Ovary (tissue), 3 donors: ENCODE measurements at regions not wholly inside any gene's neighbourhood (a gene's known extent, or its start where the extent isn't known, plus 50 kb on each side); places are given as distances from the start of the nearest gene placed in this dataset.

ENCODE experiments used
- EP300 ChIP-seq: sonication (generic); formaldehyde crosslinking; IDR thresholded peaks from one replicate; pipeline ENCODE4 v1.6.1; 2017; ENCODE audit warnings: antibody characterized with exemption
- POLR2A ChIP-seq: fragments of 450-650 bp; IDR thresholded peaks from one replicate; pipeline ENCODE4 v1.6.1; 2017; ENCODE audit warnings: antibody characterized with exemption, mild to moderate bottlenecking, moderate library complexity
- TF ChIP-seq, protein P1 (sequence below), 3 donors: fragments of 450-650 bp in 2 of 3; fragments of 200-600 bp in 1 of 3; IDR thresholded peaks; one replicate each; pipeline versions ENCODE4 v1.5.1 to v1.8.0; 2016 to 2022; ENCODE audit warnings: antibody characterized with exemption in 3 of 3, mild to moderate bottlenecking in 1 of 3
- donor health status: DM: no; HTN: no; CAD: no.

DNA sequence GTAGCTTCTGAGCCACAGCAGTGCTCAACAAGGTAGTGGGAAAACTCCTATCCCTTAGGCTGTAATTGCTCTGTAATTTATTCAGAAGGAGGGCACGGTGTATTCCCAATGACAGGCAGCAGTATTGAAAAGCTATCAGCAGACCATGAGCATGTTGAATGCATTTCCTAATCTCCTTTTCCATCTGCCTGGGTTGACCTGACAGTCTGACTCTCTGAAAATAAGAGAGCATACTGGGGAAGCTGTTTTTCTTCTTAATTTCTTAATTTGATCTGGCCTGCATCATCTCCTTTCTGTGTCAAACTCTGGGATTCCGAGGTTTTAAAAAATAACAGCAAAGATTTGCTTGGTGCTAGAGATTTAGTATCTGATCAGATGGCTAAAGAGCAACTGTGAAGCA is 88.1 kb upstream of the SLC35F3 start:
- TF ChIP-seq, protein P1, sequence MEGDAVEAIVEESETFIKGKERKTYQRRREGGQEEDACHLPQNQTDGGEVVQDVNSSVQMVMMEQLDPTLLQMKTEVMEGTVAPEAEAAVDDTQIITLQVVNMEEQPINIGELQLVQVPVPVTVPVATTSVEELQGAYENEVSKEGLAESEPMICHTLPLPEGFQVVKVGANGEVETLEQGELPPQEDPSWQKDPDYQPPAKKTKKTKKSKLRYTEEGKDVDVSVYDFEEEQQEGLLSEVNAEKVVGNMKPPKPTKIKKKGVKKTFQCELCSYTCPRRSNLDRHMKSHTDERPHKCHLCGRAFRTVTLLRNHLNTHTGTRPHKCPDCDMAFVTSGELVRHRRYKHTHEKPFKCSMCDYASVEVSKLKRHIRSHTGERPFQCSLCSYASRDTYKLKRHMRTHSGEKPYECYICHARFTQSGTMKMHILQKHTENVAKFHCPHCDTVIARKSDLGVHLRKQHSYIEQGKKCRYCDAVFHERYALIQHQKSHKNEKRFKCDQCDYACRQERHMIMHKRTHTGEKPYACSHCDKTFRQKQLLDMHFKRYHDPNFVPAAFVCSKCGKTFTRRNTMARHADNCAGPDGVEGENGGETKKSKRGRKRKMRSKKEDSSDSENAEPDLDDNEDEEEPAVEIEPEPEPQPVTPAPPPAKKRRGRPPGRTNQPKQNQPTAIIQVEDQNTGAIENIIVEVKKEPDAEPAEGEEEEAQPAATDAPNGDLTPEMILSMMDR (IDR thresholded peaks at IDR 0.05): no peak
- TF ChIP-seq POLR2A: no peak
- no peak for TF ChIP-seq EP300
